ENCODE measurements at regions not wholly inside any gene's neighbourhood (a gene's known extent, or its start where the extent isn't known, plus 50 kb on each side); places are given as distances from the start of the nearest gene placed in this dataset.

DNA sequence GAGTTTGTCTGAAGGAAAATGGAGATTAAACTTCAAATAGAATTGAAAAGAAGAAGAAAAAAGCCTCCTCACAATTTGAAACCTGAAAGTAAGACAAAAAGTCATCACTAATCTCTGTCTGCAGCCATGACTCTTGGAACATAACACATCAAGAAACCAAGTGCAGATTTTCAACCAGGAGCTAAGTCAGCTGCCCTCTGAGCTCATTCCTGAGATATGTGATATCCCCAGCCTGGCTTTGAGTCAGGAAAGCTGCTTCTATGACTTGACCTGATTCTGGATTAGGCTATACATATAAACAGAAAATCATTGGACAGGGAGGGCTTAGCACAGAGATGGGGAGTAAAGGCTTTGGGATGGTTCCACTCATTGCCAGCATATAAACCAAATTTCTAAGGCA is 891.4 kb downstream of the TFAP2A start:
- DNase-seq (ENCODE audit: low spot score): no peak

DNA sequence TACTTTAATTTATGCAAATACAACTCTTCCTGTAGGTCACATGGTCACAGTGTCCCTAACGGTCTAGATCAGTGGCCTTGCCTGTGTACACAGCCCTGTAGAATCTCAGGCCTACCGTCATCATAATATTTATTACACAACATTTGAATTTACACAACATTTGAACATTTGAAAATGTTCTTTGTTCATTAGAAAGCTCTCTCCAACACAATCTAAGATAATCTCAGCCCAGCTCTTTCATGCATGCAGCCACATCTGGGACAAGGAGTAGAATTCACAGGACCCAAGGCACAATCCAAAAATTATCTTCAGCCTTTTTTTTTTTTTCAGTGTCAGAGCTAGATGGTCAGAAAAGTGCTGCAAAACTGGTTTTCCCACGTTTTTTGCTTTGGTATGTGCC is 892.8 kb downstream of the TFAP2A start:
- no peak for DNase-seq (ENCODE audit: low spot score)

DNA sequence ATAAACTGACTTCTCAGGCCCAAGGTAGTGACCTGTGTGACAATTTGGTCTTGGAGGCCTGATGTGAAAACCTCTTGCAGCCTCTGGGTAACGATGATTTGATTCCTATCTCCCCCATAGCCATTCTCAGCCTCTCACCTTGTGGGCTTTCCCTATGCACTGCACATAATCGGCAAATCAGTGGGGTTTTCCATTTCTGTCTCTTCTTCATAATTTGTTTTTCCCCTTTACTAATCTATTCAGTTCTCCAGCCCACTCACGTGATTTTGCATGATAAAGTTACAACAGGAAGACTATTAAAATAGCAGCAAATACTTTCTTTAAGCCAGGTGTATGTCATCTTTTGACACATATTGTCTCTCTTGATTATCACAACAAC is 893.7 kb downstream of the TFAP2A start:
- no peak for DNase-seq (ENCODE audit: low spot score)

DNA sequence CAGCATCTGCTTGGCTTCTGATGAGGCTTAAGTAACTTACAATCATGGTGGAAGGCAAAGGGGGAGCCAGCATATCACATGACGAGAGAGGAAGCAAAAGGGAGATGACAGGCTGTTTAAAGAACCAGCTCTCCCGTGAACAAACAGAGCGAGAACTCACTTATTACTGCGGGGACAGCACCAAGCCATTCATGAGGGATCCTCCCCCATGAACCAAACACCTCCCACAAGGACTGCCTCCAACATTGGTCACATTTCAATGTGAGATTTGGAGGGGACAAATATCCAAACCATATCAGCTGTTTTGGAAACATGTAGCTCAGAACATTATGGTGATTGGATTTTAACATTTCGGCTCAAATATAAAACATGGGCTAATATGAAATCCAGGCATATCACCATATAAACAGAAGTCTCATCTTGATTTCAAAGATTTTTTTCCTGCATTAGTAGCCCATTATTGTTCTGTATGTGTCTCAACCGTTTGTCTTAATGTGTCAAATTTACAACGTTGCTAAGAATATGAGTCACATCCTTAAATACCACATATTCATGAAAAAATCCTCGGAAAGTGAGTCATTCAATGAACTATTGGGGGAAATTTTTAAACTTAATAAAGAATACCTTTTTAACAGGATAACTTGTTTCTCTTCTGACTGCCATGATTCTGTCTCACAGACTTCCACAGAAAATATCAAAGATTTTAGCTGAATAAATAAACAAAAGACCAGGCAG is 894.3 kb downstream of the TFAP2A start:
- no peak for DNase-seq (ENCODE audit: low spot score)

DNA sequence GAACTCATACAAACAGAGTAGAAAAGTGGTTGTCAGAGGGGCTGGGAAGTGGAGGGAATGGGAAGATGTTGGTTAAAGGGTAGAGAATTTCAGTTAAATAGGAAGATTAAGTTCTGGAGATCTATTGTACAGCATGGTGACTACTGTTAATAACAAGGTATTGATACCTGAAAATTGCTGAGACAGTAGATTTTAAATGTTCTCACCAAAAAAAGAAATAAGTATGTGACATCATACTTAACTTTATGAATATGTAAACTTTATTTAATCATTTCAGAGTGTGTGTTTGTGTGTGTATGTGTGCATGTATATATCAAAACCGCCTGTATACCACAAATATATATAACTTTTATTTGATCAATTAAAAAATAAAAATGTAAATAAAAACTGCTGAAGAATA is 896.4 kb downstream of the TFAP2A start:
- DNase-seq (ENCODE audit: low spot score): no peak

DNA sequence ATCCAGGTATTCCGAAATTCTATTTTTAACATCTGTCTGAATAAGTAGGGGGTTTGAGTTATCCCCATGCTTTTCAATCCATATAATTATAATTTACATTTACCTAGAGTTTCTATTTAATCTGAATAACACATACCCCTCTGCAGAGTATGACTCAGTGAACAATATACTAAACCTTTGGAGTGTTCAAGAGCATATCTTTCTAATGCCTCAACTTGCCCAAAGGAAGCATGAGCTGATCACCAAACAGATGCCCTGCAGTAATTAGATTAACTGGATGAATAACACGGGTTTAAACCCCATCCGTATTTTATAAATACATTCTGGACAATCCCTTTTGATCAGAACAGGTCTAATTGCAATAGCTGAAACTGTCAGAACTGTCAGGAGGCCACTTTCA is 897.1 kb downstream of the TFAP2A start:
- no peak for DNase-seq (ENCODE audit: low spot score)

DNA sequence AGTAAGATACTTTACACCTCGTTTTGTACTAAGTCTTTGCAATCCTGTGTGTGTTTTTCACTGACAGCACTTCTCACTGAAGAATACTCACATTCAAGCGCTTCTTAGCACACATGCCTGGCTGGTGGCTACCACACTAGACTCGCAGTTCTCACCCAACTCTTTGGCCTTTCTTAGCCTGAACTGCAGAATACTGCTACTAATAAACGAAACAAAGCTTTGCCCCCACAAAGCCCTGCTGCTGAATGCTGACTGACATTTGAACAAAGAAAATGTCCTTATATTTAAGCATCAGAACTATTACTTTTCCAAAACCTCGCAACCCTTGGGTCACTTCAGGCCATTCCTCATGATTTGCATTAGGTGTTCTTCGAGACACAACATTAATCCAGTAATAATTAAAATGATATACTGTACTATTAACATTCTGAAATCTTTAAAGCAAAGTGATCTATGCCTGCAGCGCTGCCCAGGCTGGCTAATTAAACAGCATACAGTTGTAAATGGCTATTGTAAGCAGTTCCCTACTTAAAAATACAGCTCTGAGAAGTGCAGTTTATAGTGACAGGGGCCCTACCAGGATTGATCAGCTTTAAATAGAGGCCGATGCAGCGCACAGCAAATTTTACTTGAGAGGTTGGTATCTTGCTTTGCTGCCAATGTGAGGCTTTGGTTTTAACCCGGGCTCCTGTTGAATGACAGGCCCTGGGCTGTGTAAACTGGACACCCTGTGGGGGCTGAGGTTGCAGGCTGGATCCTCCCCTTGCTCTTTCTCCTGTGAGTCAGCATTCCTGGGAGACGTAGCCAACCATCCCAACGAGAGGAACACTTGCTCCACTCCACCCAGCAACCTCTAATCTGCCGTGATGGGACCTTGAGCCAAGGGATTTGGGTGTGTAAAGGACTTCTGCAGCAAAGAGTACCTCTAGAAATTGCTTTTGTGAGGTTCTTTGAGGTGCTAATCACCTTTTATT is 899.0 kb downstream of the TFAP2A start:
- no peak for DNase-seq (ENCODE audit: low spot score)

DNA sequence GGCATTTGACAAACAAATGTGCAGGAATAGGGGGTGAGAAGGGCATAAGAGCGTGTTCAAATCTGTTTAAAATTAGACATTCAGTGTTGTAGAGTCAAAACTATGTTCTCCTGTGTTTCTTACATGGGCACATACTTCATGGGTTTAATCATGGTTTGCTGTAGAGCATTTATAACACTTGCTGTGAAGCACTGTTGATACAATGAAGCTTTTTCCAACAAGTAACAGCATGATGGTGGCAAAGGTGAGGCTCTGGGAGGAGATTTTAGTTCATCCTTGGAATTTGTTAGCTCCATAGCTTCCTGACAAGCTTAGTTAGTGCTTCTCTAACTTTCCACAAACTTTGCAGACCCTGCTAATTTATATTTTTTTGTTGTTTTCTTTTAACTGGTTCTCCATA is 900.7 kb downstream of the TFAP2A start:
- no peak for DNase-seq (ENCODE audit: low spot score)

DNA sequence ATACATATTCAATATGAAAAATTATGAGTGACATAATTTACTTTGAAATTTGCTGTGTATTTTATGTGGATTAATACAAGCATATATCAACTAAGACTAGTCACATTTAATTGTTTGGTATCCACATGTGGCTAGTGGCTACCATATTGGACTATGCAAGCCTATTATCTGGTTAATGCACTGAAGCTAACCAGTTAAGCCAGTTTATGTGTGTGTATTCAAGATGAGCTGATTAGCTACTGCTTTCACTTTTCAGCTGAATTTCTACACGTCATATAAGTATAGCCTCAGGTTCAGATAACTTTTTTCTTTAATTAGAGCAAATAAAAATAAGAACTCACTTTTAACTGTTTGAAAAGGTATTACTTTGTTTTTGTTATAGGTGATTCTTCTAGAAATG is 903.7 kb downstream of the TFAP2A start:
- no peak for DNase-seq (ENCODE audit: low spot score)

DNA sequence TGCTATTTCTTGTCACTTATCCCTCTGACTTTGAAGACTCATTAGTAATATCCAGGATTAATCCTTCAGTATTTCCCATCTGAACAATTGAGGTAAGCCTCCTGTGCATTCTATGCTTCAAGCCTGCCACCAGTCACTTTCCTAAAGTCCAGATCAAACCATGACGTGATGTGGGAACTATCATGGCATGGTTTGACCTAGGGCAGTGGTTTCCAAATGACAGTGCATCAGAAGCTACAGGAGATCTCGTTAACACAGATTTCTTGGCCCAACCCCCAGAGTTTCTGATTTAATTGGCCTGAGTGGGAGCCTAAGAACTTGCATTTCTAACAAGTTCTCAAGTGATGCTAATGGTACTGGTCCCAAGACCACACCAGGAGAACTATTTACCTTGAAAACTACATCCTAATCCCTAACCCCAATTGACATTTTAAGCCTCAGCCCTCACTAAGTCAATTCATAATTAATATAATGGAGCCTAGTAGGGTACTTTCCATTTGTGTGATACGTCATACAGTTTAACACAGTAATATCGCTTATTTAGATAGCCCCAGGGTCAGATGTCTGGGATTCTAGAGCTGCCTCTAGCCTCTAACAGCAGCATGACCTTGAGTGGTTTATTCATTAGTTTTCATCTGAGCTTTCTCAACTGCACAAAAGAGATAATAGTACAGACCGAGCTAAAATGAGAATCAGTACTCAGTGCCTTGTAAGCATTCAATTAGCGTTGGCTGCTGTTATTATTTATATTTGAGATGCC is 907.6 kb downstream of the TFAP2A start:
- DNase-seq (ENCODE audit: low spot score): no peak

DNA sequence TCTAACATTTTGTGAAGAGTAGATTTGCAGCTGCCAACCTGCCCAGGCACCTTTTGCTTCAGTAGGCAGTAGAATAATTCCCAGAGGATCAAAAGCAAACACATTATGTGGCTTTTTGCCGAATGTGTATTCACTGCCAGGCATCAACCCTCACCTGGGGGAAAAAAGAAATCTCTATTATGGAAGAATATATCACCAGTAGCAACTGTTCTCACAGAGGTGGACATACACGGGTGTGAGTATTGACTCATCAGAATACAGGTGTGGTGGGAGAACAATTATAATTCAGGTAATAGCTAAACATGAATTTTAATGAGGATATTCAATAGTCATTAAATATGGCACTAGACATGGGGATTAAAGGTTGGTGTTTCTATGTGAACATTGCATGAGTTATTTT is 910.7 kb downstream of the TFAP2A start:
- DNase-seq (ENCODE audit: low spot score): no peak

DNA sequence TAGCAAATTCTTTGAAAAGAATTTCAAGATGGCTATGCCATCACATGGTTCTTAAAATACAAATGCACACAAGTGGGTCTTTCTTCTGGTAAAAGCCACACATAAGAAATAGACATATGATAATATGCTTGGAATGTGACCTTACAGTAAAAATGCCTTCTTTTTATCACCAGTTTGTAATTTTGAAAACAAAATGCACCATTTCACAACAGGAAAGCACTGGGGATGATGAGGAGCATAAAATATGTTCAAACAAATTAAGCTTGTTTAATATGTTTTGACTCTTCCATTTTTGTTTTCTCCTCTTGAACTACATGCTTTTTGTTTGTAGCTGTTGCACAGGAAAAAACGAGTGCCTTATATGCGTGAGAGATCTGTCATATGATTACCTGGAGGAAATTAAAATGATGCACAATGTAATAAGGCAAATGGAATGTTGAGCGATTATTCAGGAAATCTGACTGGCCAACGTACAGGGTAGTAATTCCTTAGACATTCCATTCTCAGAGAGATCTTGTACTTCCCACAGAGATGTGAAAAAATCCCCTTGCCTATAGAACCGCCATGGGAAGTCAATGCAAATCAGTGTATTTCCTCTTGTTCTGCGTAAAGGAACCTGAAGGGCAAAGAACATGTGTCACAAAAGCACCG is 911.6 kb downstream of the TFAP2A start:
- DNase-seq (ENCODE audit: low spot score): no peak

DNA sequence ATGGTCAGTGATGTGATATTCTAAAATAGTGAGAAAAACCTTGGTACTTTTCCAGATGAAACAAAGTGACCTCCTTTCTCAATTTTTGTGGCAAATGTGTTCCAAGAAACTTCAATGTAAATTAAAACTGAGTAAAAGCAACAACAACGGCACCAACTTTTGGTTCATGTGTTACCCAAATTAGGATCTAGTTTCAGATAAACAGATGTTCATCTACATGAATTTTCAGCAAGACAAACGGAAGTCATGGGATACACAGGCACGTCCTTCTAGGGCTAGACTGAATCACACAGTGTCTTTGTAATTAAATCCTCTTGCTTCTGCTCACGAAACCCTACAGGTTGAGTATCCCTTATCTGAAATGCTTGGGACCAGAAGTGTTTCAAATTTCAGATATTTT is 915.2 kb downstream of the TFAP2A start:
- no peak for DNase-seq (ENCODE audit: low spot score)

DNA sequence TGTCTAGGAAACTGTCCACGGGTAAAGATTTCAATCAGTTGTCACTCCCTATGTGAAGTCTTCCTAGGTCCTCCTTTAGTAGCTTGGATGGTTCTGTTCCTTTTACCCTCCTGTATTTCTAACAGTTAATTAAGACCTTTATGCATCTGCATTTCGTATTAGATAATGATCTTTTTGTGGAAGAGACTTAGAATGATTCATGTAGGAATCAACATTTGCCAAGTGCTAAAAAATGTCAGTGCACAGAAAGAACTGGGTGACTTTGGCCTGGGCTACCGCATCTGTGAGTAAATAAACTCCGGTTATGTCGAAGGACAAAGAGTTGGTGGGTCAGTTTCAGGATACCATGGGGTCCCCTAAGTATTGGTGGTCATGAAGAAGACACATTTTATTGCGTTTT is 918.0 kb downstream of the TFAP2A start:
- DNase-seq (ENCODE audit: low spot score): no peak

DNA sequence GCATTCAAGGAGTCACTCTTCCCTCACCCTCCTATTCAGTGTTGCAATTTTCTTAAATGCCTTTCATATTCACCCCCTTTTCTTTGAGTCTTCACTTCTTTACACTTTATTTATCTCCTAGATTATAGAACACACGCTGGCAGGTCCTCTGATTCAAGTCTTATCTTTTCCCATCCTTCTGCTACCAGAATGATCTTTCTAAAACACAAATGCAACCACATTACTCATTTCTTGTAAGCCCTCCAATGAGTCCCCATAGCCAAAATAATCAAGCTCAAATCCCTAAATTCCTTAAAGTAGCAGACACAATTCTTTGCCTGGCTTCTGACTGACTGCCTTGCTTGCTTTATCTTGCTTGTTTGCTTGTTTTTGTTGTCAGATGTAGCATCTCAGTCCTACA is 920.0 kb downstream of the TFAP2A start:
- no peak for DNase-seq (ENCODE audit: low spot score)

DNA sequence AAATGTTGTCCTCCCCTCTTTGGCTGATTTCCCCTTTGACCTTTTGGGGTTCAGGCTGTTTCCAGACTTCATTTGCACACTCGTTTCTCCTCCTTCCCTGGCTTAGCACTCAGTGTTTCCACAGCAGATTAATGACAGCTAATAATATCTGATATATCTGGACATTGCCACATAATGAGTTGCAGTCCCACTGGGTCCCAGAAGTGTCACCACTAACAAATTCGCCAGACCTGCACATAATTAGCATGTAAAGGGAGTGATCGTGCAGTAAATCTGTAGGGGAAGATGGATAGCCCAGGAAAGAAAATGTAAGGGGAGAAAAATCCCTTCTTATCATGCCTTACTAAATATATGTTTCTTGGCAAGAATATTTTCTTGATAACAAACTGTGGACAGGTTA is 922.1 kb downstream of the TFAP2A start:
- no peak for DNase-seq (ENCODE audit: low spot score)

DNA sequence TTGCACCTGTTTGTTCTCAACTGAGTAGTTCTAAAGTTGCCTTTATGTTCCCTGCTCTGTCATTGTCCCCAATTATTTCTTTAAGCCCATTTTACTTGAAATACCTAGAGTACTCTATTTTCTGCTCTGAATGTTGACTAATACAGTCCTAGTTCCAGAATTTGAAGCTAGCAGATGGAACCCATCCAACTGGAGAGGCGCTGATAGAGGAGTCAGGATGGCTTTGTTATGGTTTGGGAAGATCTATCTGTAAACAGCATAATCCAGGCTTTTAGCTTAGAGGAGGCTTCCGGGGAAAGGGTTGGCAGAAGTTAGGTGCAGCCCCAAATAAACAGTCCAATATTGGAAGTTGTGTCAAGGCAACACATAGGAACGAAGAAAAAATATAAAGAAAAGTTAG is 927.7 kb downstream of the TFAP2A start:
- DNase-seq (ENCODE audit: low spot score): no peak

DNA sequence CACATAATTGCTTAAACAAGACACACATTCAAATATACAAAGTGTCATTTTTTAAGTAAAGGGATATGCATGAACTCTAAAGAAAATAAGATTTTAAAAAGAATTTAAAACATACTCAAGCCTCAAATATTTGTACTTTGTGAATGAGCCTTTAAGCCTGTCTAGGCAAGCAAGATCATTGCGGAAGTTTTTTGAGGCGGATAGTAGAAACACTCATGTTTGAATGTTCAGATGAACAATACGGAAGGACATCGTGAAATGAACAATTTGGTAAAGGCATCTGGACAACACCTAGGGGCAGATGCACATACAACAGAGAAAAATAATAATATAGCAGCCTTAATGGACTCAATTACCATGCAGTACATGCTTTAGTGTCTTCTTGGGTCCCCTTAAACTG is 928.9 kb downstream of the TFAP2A start:
- no peak for DNase-seq (ENCODE audit: low spot score)

DNA sequence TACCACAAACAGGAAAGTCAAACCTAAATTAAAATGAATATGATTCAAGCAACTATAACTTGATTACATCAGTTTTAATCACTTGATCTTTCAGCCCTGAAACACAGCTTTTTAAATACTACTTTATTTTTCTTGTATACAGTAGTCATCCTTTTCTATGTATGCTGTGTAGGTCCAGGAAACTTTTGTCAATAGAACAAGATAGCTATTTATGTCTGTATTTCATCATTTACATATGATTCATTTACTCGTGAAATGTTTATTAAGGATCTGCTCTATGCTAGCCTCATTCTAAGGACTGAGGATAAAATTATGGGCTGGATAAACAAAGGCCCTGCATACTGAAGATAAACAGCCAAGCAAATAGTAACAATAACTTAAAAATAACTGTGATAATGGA is 930.2 kb downstream of the TFAP2A start:
- no peak for DNase-seq (ENCODE audit: low spot score)

DNA sequence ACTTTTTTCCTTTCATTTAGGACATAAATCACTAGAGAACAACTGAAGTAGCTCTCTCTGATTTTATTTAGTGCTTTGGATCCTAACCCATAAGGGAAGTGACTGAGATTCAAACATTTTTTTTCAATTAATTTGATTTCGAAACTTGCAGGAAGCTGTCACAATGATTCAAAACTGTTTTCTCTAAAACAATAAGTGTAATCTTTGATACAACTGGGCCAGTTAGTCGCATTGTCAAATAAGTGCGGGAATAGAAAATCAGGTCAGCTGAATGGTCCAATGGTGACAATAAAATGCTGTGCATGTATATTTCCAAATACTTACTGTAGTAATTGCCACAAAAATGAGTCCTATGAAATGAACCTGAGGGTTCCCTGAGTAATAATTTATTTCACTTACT is 930.8 kb downstream of the TFAP2A start:
- DNase-seq (ENCODE audit: low spot score): no peak

DNA sequence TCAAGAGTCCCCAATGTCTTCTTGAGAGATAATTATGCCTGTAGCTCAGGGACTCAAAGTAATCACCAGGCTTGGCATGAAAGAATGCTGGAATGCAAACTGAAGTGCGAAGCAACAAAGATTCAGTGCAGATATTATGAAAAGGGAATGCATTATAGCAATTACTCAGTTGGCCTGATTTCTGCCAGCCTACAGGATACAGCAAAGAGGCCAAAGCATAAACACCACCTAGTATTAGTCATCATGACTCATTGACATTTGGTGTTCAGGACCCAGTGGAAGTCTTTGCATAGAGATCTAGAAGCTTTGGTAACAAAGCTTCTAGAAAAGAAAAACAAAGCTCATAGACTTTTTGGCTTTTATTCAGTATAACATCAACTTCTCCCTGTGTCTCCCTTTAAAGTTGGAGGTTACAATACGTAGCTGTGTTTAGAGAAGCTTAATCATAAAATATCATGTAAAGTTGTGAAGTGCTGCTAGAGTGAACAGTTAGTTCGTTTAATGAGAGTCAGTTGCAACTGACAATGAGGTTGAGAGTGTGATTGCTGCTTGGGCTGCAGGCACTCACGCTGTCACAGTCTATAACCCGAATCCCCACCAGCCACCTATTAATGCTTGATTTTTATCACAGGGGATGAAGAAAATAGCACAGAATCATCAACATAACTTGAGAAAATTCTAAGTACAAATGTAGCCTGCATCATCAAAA is 932.7 kb downstream of the TFAP2A start:
- no peak for DNase-seq (ENCODE audit: low spot score)
